Hepatocyte (in vitro differentiated cells): ENCODE measurements at regions not wholly inside any gene's neighbourhood (a gene's known extent, or its start where the extent isn't known, plus 50 kb on each side); places are given as distances from the start of the nearest gene placed in this dataset.

Experiments used
- DNase-seq: peaks from one replicate; pipeline ENCODE4 v3.0.0-alpha.2; 2016; ENCODE audit warnings: low spot score
- H2AFZ ChIP-seq: fragments of 200-600 bp; sonication (generic); 2 replicates; pipeline ENCODE4 v1.6.0; 2016; ENCODE audit warnings: antibody characterized with exemption, mild to moderate bottlenecking
- H3K27ac ChIP-seq: fragments of 200-600 bp; sonication (generic); 2 replicates; pipeline ENCODE4 v1.5.1; 2016; ENCODE audit warnings: mild to moderate bottlenecking
- H3K27me3 ChIP-seq: fragments of 200-600 bp; sonication (generic); 2 replicates; pipeline ENCODE4 v1.6.1; 2016
- H3K36me3 ChIP-seq: fragments of 200-600 bp; sonication (generic); replicated peaks from 2 replicates; pipeline ENCODE4 v1.5.1; 2016; ENCODE audit warnings: low read depth; ENCODE audit not compliant: insufficient read depth
- H3K4me1 ChIP-seq: fragments of 200-600 bp; sonication (generic); 2 replicates; pipeline ENCODE4 v1.5.1; 2016; ENCODE audit warnings: mild to moderate bottlenecking, moderate library complexity; ENCODE audit not compliant: insufficient read depth
- H3K4me2 ChIP-seq: fragments of 200-600 bp; sonication (generic); 2 replicates; pipeline ENCODE4 v1.6.0; 2016
- H3K4me3 ChIP-seq: fragments of 200-600 bp; sonication (generic); 2 replicates; pipeline ENCODE4 v1.5.1; 2016; ENCODE audit warnings: mild to moderate bottlenecking
- H3K79me2 ChIP-seq: fragments of 200-600 bp; sonication (generic); 2 replicates; pipeline ENCODE4 v1.6.0; 2017; ENCODE audit warnings: mild to moderate bottlenecking
- H3K9me2 ChIP-seq: fragments of 200-600 bp; sonication (generic); replicated peaks from 2 replicates; pipeline ENCODE4 v1.6.0; 2017; ENCODE audit warnings: mild to moderate bottlenecking; ENCODE audit not compliant: insufficient read depth
- H3K9me3 ChIP-seq: fragments of 200-600 bp; sonication (generic); 2 replicates; pipeline ENCODE4 v1.5.1; 2016; ENCODE audit warnings: low read depth, mild to moderate bottlenecking
- H4K20me1 ChIP-seq: fragments of 200-600 bp; sonication (generic); 2 replicates; pipeline ENCODE4 v1.6.0; 2016; ENCODE audit warnings: mild to moderate bottlenecking; ENCODE audit not compliant: insufficient read depth, poor library complexity, severe bottlenecking
- EZH2 ChIP-seq: fragments of 200-600 bp; sonication (generic); IDR thresholded peaks from 2 replicates; pipeline ENCODE4 v1.6.1; 2016; ENCODE audit warnings: antibody characterized with exemption, mild to moderate bottlenecking, borderline replicate concordance
- EZH2phosphoT487 ChIP-seq: fragments of 200-600 bp; sonication (generic); IDR thresholded peaks from one replicate; pipeline ENCODE4 v1.6.1; 2018; ENCODE audit warnings: antibody characterized with exemption, mild to moderate bottlenecking, low read depth, moderate library complexity; ENCODE audit not compliant: unreplicated experiment, severe bottlenecking
- WGBS: methylation state at CpG from one replicate; pipeline ENCODE4 v1.1.6; 2016; ENCODE audit warnings: low lambda C conversion rate; ENCODE audit errors: missing lambda C conversion rate; 5-methylcytosine and 5-hydroxymethylcytosine counted together
- TF ChIP-seq, protein P1 (sequence below): fragments of 200-600 bp; sonication (generic); IDR thresholded peaks from 2 replicates; pipeline ENCODE4 v1.5.1; 2016; ENCODE audit warnings: antibody characterized with exemption, mild to moderate bottlenecking; ENCODE audit not compliant: poor library complexity

DNA sequence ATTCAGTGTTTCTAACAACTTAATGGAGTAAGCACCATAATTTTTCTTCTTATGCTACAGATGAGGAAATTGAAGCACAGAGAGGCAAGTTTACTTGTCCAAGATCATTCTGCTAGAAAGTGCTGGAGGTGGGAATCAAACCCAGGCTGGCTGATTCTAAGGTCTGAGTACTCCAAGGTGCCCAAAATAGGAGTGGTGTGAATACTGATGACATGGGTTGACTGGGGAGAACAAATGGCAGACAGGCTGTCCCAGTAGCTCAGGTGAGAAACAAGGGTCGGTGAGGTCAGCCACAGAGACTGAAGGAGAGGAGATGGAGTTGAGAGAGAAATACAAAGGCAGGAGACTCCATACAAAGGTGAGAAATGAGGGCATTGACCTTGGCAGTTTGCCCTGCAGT lies 144.5 kb upstream of the EGFLAM start:
- Histone ChIP-seq H3K27me3 (no peaks in the 10 kb centered on the region), H3K4me2 (no peak overlapping the region), H2AFZ (no peak overlapping the region), H3K4me3 (no peak overlapping the region), H3K79me2 (no peaks in the 10 kb centered on the region), H3K36me3 (no peaks in the 10 kb centered on the region), H3K27ac (no peak overlapping the region), H3K9me3 (no peaks in the 10 kb centered on the region), H3K9me2 (no peaks in the 10 kb centered on the region), H4K20me1 (no peaks in the 10 kb centered on the region), H3K4me1 (no peaks in the 10 kb centered on the region)
- no peak for DNase-seq
- no peak for TF ChIP-seq EZH2
- TF ChIP-seq, protein P1, sequence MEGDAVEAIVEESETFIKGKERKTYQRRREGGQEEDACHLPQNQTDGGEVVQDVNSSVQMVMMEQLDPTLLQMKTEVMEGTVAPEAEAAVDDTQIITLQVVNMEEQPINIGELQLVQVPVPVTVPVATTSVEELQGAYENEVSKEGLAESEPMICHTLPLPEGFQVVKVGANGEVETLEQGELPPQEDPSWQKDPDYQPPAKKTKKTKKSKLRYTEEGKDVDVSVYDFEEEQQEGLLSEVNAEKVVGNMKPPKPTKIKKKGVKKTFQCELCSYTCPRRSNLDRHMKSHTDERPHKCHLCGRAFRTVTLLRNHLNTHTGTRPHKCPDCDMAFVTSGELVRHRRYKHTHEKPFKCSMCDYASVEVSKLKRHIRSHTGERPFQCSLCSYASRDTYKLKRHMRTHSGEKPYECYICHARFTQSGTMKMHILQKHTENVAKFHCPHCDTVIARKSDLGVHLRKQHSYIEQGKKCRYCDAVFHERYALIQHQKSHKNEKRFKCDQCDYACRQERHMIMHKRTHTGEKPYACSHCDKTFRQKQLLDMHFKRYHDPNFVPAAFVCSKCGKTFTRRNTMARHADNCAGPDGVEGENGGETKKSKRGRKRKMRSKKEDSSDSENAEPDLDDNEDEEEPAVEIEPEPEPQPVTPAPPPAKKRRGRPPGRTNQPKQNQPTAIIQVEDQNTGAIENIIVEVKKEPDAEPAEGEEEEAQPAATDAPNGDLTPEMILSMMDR: no peak
- no peak for TF ChIP-seq EZH2phosphoT487
- WGBS: 100% methylated on average over 1 of the region's 1 CpG

DNA sequence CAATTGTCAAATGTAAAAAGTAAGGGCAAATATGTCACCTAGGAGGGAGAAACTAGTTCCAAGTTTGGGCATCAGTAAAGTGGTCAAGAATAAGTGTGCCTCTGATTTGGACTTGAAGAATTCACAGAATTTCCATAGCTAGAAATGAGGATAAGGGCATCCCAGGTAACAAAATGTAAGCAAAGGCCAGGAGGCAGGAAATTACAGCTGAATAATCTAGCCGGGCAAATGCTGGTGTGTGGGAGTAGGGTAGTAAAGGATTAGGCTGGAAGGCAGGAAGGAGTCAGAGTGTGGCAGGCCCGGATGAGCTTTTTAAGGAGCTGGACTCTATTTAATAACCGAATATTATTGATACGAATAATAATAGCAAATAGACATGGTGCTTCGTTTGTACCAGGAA lies 144.9 kb upstream of the EGFLAM start:
- Histone ChIP-seq H3K27me3 (no peaks in the 10 kb centered on the region), H3K4me3 (no peak overlapping the region), H3K27ac (no peak overlapping the region), H3K4me1 (no peaks in the 10 kb centered on the region), H3K79me2 (no peaks in the 10 kb centered on the region), H4K20me1 (no peaks in the 10 kb centered on the region), H3K9me3 (no peaks in the 10 kb centered on the region), H3K9me2 (no peaks in the 10 kb centered on the region), H2AFZ (no peak overlapping the region), H3K4me2 (no peak overlapping the region), H3K36me3 (no peaks in the 10 kb centered on the region)
- 88% methylated on average over 5 of the region's 5 CpGs for WGBS
- no peak for TF ChIP-seq EZH2
- TF ChIP-seq EZH2phosphoT487: no peak
- TF ChIP-seq, protein P1: no peak
- no peak for DNase-seq

DNA sequence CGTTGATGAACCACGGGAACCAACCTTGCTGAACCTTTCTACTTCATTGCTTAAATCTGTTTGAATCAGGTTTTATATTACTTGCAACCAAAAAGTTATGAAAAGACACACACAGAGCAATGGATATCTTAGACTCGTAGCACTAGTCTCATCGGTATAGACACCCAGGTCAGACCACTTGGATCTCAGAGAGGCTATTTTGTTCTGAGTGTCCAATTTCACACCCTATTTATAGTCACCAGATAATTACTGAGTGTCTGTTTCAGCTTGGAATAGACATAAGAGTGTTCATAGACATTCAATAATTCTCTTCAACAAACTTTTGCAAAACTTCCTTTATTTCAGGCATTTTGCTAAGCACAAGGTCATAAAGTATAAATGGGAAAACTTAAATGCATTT lies 145.4 kb upstream of the EGFLAM start:
- no peaks in the 10 kb centered on the region for H3K9me3 ChIP-seq
- no peak overlapping the region for H3K4me2 ChIP-seq
- H3K27me3 ChIP-seq: no peaks in the 10 kb centered on the region
- no peak overlapping the region for H3K4me3 ChIP-seq
- H3K36me3 ChIP-seq: no peaks in the 10 kb centered on the region
- no peaks in the 10 kb centered on the region for H3K4me1 ChIP-seq
- DNase-seq: no peak
- H2AFZ ChIP-seq: no peak overlapping the region
- H3K79me2 ChIP-seq: no peaks in the 10 kb centered on the region
- H3K9me2 ChIP-seq: no peaks in the 10 kb centered on the region
- no peaks in the 10 kb centered on the region for H4K20me1 ChIP-seq
- TF ChIP-seq, protein P1: no peak
- TF ChIP-seq EZH2phosphoT487 (no peak), EZH2 (no peak)
- WGBS: 97% methylated on average over 4 of the region's 4 CpGs
- H3K27ac ChIP-seq: no peak overlapping the region

DNA sequence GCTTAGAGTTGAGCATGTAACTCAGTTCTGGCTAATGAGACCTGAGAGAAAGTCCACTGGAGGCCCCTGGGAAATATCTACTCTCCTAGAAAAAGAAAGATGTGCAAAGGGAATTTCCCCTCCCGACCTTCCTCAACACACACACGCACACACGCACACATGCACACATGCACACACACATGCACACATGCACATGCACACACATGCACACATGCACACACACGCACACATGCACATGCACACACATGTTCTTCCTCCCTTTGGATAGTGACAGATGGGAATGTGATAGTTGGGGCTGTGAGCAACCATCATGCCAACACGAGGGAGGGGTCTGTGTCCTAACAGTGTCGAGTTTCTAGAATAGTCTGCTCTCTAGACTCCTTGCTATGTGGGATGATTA lies 148.2 kb upstream of the EGFLAM start:
- H3K9me3 ChIP-seq: no peaks in the 10 kb centered on the region
- no peaks in the 10 kb centered on the region for H3K4me1 ChIP-seq
- TF ChIP-seq, protein P1: no peak
- TF ChIP-seq EZH2 (no peak), EZH2phosphoT487 (no peak)
- H3K9me2 ChIP-seq: no peaks in the 10 kb centered on the region
- H3K27ac ChIP-seq: no peak overlapping the region
- no peak overlapping the region for H3K4me2 ChIP-seq
- no peak for DNase-seq
- H3K36me3 ChIP-seq: no peaks in the 10 kb centered on the region
- H2AFZ ChIP-seq: no peak overlapping the region
- 93% methylated on average over 6 of the region's 6 CpGs for WGBS
- H3K79me2 ChIP-seq: no peaks in the 10 kb centered on the region
- no peak overlapping the region for H3K4me3 ChIP-seq
- H3K27me3 ChIP-seq: no peaks in the 10 kb centered on the region
- no peaks in the 10 kb centered on the region for H4K20me1 ChIP-seq
